GM06990 (cell line): ENCODE measurements at regions not wholly inside any gene's neighbourhood (a gene's known extent, or its start where the extent isn't known, plus 50 kb on each side); places are given as distances from the start of the nearest gene placed in this dataset.

Experiments
- DNase-seq: peaks from one replicate; pipeline ENCODE4 v3.0.0-alpha.2; 2011; ENCODE audit not compliant: insufficient read length; ENCODE audit errors: extremely low read depth
- H3K27me3 ChIP-seq: replicated peaks from 2 replicates; pipeline ENCODE4 v1.6.0; 2011; ENCODE audit warnings: low read length; ENCODE audit not compliant: control insufficient read depth, insufficient read depth
- H3K36me3 ChIP-seq: 2 replicates; pipeline ENCODE4 v1.5.1; 2011; ENCODE audit warnings: low read length; ENCODE audit not compliant: control insufficient read depth, insufficient read depth
- H3K4me3 ChIP-seq: replicated peaks from 2 replicates; pipeline ENCODE4 v1.5.1; 2011; ENCODE audit warnings: low read depth, mild to moderate bottlenecking, control low read depth, low read length
- TF ChIP-seq, protein P1 (sequence below): IDR thresholded peaks from 2 replicates; pipeline ENCODE4 v1.5.1; 2011; ENCODE audit warnings: low read length, control low read depth, mild to moderate bottlenecking, inconsistent platforms; ENCODE audit not compliant: insufficient read depth, poor library complexity, severe bottlenecking

DNA sequence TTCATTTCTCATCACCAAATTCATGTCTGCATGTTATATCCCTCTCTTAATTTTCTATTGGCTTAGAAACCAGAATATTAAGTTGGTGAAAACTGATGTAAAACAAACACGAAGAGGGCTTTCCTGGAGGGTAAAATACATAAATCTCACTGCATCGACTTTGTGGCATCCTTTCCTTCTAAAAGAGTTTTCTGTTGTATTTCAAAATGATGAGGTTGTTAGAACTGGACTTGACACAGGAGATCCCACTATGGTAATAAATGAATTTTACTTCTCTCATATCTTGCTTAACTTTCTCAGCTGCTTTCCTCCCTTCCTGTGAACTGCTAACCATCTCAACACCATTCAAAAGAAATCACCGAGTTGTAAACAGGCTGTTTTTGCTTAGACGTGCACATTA is 162.0 kb upstream of the TRPC7 start:
- DNase-seq = no peak
- H3K27me3 ChIP-seq = no peaks in the 10 kb centered on the region; the same call in none of the 2 replicates
- no peak overlapping the region for H3K4me3 ChIP-seq
- no peaks in the 10 kb centered on the region for H3K36me3 ChIP-seq
- TF ChIP-seq, protein P1, sequence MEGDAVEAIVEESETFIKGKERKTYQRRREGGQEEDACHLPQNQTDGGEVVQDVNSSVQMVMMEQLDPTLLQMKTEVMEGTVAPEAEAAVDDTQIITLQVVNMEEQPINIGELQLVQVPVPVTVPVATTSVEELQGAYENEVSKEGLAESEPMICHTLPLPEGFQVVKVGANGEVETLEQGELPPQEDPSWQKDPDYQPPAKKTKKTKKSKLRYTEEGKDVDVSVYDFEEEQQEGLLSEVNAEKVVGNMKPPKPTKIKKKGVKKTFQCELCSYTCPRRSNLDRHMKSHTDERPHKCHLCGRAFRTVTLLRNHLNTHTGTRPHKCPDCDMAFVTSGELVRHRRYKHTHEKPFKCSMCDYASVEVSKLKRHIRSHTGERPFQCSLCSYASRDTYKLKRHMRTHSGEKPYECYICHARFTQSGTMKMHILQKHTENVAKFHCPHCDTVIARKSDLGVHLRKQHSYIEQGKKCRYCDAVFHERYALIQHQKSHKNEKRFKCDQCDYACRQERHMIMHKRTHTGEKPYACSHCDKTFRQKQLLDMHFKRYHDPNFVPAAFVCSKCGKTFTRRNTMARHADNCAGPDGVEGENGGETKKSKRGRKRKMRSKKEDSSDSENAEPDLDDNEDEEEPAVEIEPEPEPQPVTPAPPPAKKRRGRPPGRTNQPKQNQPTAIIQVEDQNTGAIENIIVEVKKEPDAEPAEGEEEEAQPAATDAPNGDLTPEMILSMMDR = no peak

- no peak for DNase-seq
- H3K27me3 ChIP-seq = no peaks in the 10 kb centered on the region; the same call in none of the 2 replicates
- no peaks in the 10 kb centered on the region for H3K36me3 ChIP-seq
- TF ChIP-seq, protein P1 = no peak
- H3K4me3 ChIP-seq = no peak overlapping the region
Observed at GRCh38 chr5:136526791-136527190, 161.4 kb upstream of the TRPC7 start.

DNA sequence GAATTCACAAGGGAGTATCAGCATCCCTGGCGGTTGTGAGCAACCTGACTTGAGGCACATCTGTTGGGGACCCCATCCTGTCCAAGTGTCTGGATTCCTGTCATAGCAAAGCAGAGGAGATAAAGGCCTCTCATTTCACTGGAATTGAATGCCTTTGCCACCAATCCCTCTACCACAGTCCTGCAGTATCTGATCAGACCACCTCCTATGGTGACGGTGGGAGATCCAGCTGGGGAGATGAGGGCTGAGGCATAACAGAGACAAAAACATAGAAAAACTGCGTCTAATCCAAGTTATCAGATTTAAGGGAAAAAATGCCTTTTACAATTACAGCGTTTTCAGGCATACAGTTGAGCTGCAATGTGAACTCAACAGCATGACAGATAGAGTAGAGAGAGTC is 160.7 kb upstream of the TRPC7 start:
- no peak for DNase-seq
- no peaks in the 10 kb centered on the region for H3K36me3 ChIP-seq
- H3K27me3 ChIP-seq = no peaks in the 10 kb centered on the region; the same call in none of the 2 replicates
- TF ChIP-seq, protein P1 = no peak
- H3K4me3 ChIP-seq = no peak overlapping the region

DNA sequence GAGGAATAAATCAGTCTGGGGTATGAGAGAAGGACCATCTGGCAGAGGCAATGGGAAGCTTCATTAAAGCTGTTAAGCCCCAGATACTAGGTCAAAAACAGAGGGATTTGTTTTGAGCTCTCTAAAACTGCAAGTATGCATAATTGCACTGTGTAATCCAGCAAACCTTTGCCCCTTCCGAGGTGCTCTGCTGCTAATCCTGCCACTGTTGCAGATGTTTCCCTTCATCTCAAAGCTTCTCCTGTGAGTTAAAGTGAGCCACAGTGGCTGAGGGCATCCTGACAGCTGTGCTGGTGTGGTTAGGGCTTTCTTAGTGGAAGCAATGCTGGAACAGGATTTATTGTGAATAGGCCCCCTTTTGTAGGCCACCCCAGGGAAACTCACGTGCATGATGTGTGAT is 160.3 kb upstream of the TRPC7 start:
- TF ChIP-seq, protein P1 = no peak
- no peak for DNase-seq

GRCh38 chr5:136522217-136522956 is 157.0 kb upstream of the TRPC7 start:
- no peaks in the 10 kb centered on the region; the same call in none of the 2 replicates for H3K27me3 ChIP-seq
- TF ChIP-seq, protein P1 = no peak
- no peak overlapping the region for H3K4me3 ChIP-seq
- no peaks in the 10 kb centered on the region for H3K36me3 ChIP-seq
- no peak for DNase-seq

More for the DNA sequence above, 160.3 kb upstream of the TRPC7 start:
- H3K4me3 ChIP-seq = no peak overlapping the region
- H3K36me3 ChIP-seq = no peaks in the 10 kb centered on the region
- no peaks in the 10 kb centered on the region; the same call in none of the 2 replicates for H3K27me3 ChIP-seq
